SU-DHL-6 (cell line): ENCODE measurements at regions not wholly inside any gene's neighbourhood (a gene's known extent, or its start where the extent isn't known, plus 50 kb on each side); places are given as distances from the start of the nearest gene placed in this dataset.

ENCODE experiments used
- H2AFZ ChIP-seq: fragments of 200-600 bp; sonication (generic); 2 replicates; pipeline ENCODE4 v1.6.1; 2014; ENCODE audit warnings: low read depth, mild to moderate bottlenecking, moderate library complexity, mixed read lengths, antibody characterized with exemption, low read length; ENCODE audit not compliant: severe bottlenecking
- H3F3A ChIP-seq: fragments of 200-600 bp; shearing (Covaris generic); 2 replicates; pipeline ENCODE4 v1.6.0; 2016; ENCODE audit warnings: antibody characterized with exemption, mild to moderate bottlenecking; ENCODE audit not compliant: insufficient read depth
- H3K27ac ChIP-seq: fragments of 200-600 bp; sonication (generic); 2 replicates; pipeline ENCODE4 v1.5.1; 2016; ENCODE audit warnings: low read depth, mild to moderate bottlenecking, low read length, moderate library complexity, mixed read lengths
- H3K27me3 ChIP-seq: fragments of 200-600 bp; sonication (generic), shearing (Covaris generic); 2 replicates; pipeline ENCODE4 v1.6.0; 2014; ENCODE audit warnings: mild to moderate bottlenecking, low read length
- H3K36me3 ChIP-seq: fragments of 200-600 bp; sonication (generic); 2 replicates; pipeline ENCODE4 v1.6.1; 2014; ENCODE audit warnings: mild to moderate bottlenecking, low read length, mixed read lengths
- H3K4me2 ChIP-seq: fragments of 300-600, 200-600 bp; shearing (Covaris generic), sonication (generic); 2 replicates; pipeline ENCODE4 v1.6.0; 2014; ENCODE audit warnings: low read length, low read depth, mild to moderate bottlenecking; ENCODE audit not compliant: poor library complexity, severe bottlenecking
- H3K4me3 ChIP-seq: fragments of 200-600 bp; sonication (generic); 2 replicates; pipeline ENCODE4 v1.5.1; 2014; ENCODE audit warnings: antibody characterized with exemption, low read length, mild to moderate bottlenecking, mixed read lengths; ENCODE audit not compliant: insufficient read depth, poor library complexity, severe bottlenecking
- H3K79me2 ChIP-seq: fragments of 200-600 bp; sonication (generic); 2 replicates; pipeline ENCODE4 v1.6.1; 2014; ENCODE audit warnings: mild to moderate bottlenecking, low read length, moderate library complexity; ENCODE audit not compliant: insufficient read depth
- H3K9ac ChIP-seq: fragments of 200-600 bp; sonication (generic); 2 replicates; pipeline ENCODE4 v1.7.0; 2014; ENCODE audit warnings: mild to moderate bottlenecking, low read length
- H3K9me2 ChIP-seq: fragments of 200-600 bp; sonication (generic); replicated peaks from 2 replicates; pipeline ENCODE4 v1.6.1; 2014; ENCODE audit warnings: low read length; ENCODE audit not compliant: insufficient read depth
- H3K9me3 ChIP-seq: fragments of 200-600 bp; sonication (generic); 2 replicates; pipeline ENCODE4 v1.6.1; 2014; ENCODE audit warnings: low read length, mixed read lengths; ENCODE audit not compliant: insufficient read depth
- H4K20me1 ChIP-seq: fragments of 200-600 bp; sonication (generic); 2 replicates; pipeline ENCODE4 v1.6.1; 2014; ENCODE audit warnings: low read depth, mild to moderate bottlenecking, antibody characterized with exemption, low read length, moderate library complexity, mixed read lengths
- CTCF ChIP-seq: fragments of 200-600 bp; sonication (generic); IDR thresholded peaks from one replicate; pipeline ENCODE4 v1.5.1; 2017; ENCODE audit warnings: antibody characterized with exemption, mild to moderate bottlenecking, low read length, moderate library complexity; ENCODE audit not compliant: insufficient read depth, poor library complexity, severe bottlenecking
- EZH2phosphoT487 ChIP-seq: fragments of 200-600 bp; sonication (generic), shearing (Covaris generic); conservative IDR thresholded peaks from 2 replicates; pipeline ENCODE4 v1.6.1; 2018; ENCODE audit warnings: mild to moderate bottlenecking, antibody characterized with exemption, low read length, moderate library complexity, mixed read lengths

DNA sequence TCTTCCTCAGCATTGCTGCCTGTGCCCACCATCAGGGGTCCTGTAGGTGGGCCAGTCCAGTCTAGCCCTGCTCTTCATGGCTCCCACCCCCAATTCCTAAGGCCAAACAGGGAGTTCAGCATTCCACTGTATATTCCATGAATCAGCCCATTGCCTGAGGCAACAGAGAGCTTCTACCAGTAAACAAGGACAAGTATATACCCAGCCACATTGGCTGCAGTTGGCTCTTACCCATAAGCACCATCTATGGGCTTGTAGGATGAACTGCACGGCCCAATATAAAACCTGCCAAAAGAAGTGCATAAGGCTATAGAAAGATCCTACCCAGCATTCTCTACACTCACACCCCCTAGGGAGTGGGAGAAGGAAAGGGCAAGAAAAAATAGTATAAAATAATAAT is 95.1 kb upstream of the SALL3 start:
- no peaks in the 10 kb centered on the region for H3K79me2 ChIP-seq

GRCh38 chr18:78889250-78889649 is 90.4 kb upstream of the SALL3 start:
- no peaks in the 10 kb centered on the region for H3F3A ChIP-seq
- H3K9ac ChIP-seq, result no peak overlapping the region
- H3K27ac ChIP-seq, result no peak overlapping the region
- no peaks in the 10 kb centered on the region for H3K9me2 ChIP-seq
- no peak for TF ChIP-seq CTCF
- no peak for TF ChIP-seq EZH2phosphoT487
- no peak overlapping the region for H3K4me2 ChIP-seq
- no peaks in the 10 kb centered on the region for H4K20me1 ChIP-seq
- H3K27me3 ChIP-seq, result no peaks in the 10 kb centered on the region
- H3K4me3 ChIP-seq, result no peak overlapping the region
- peaks cover 15% of the 10 kb centered on the region for H3K9me3 ChIP-seq
- H3K79me2 ChIP-seq, result no peaks in the 10 kb centered on the region
- H2AFZ ChIP-seq, result no peak overlapping the region
- peaks cover 4% of the 10 kb centered on the region; the same call in 1 of the 2 replicates for H3K36me3 ChIP-seq

More for the DNA sequence above, 95.1 kb upstream of the SALL3 start:
- Histone ChIP-seq H3K9me2 (no peaks in the 10 kb centered on the region), H3K4me3 (no peak overlapping the region), H3F3A (no peaks in the 10 kb centered on the region), H3K4me2 (no peak overlapping the region), H3K9me3 (peaks cover 10% of the 10 kb centered on the region), H3K27me3 (no peaks in the 10 kb centered on the region), H3K9ac (no peak overlapping the region), H3K36me3 (peaks cover 2% of the 10 kb centered on the region; the same call in 1 of the 2 replicates), H4K20me1 (no peaks in the 10 kb centered on the region), H3K27ac (no peak overlapping the region), H2AFZ (no peak overlapping the region)
- TF ChIP-seq CTCF, result no peak
- TF ChIP-seq EZH2phosphoT487, result no peak

GRCh38 chr18:78890388-78890787 is 89.2 kb upstream of the SALL3 start:
- no peaks in the 10 kb centered on the region for H3F3A ChIP-seq
- no peaks in the 10 kb centered on the region for H3K27me3 ChIP-seq
- no peaks in the 10 kb centered on the region for H3K79me2 ChIP-seq
- no peak overlapping the region for H3K4me3 ChIP-seq
- H3K4me2 ChIP-seq, result no peak overlapping the region
- H3K27ac ChIP-seq, result no peak overlapping the region
- no peak overlapping the region for H3K9ac ChIP-seq
- H3K36me3 ChIP-seq, result peaks cover 4% of the 10 kb centered on the region; the same call in 1 of the 2 replicates
- TF ChIP-seq CTCF, result no peak
- no peak for TF ChIP-seq EZH2phosphoT487
- H3K9me3 ChIP-seq, result peaks cover 15% of the 10 kb centered on the region
- H4K20me1 ChIP-seq, result no peaks in the 10 kb centered on the region
- no peaks in the 10 kb centered on the region for H3K9me2 ChIP-seq
- H2AFZ ChIP-seq, result no peak overlapping the region
